Epithelial cell of esophagus (primary cell): ENCODE measurements at regions not wholly inside any gene's neighbourhood (a gene's known extent, or its start where the extent isn't known, plus 50 kb on each side); places are given as distances from the start of the nearest gene placed in this dataset.

Source experiments
- DNase-seq: peaks from one replicate; pipeline ENCODE4 v3.0.0; 2010; ENCODE audit warnings: low read depth
- H3K4me3 ChIP-seq: 2 replicates; pipeline ENCODE4 v1.5.1; 2011; ENCODE audit warnings: mild to moderate bottlenecking, low read length, control low read depth
- TF ChIP-seq, protein P1 (sequence below): IDR thresholded peaks from 2 replicates; pipeline ENCODE4 v1.5.1; 2011; ENCODE audit warnings: low read depth, mild to moderate bottlenecking, low read length, control low read depth, inconsistent platforms; ENCODE audit not compliant: insufficient read depth; ENCODE audit errors: missing control alignments

DNA sequence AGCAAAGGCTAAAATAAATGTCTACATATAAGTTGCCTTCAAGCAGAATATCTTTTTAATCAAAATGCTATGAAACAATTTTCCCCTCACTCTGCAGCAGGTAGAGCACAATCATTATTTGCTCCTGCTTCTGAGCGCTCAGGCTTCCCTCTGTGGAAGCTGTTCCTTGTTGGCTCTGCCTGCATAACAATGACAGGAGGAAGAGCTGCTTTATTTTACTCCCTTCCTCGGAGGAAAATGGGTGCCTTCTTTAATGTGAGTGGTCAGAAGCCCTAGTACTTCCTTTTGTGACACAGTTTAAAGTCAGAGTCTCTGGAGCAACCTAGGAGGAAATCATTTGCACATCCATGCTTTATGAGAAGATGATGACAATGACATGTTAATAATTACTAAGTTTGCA, 492.1 kb downstream of the CDH8 start:
- DNase-seq: no peak
- TF ChIP-seq, protein P1, sequence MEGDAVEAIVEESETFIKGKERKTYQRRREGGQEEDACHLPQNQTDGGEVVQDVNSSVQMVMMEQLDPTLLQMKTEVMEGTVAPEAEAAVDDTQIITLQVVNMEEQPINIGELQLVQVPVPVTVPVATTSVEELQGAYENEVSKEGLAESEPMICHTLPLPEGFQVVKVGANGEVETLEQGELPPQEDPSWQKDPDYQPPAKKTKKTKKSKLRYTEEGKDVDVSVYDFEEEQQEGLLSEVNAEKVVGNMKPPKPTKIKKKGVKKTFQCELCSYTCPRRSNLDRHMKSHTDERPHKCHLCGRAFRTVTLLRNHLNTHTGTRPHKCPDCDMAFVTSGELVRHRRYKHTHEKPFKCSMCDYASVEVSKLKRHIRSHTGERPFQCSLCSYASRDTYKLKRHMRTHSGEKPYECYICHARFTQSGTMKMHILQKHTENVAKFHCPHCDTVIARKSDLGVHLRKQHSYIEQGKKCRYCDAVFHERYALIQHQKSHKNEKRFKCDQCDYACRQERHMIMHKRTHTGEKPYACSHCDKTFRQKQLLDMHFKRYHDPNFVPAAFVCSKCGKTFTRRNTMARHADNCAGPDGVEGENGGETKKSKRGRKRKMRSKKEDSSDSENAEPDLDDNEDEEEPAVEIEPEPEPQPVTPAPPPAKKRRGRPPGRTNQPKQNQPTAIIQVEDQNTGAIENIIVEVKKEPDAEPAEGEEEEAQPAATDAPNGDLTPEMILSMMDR: no peak
- no peak overlapping the region for H3K4me3 ChIP-seq

DNA sequence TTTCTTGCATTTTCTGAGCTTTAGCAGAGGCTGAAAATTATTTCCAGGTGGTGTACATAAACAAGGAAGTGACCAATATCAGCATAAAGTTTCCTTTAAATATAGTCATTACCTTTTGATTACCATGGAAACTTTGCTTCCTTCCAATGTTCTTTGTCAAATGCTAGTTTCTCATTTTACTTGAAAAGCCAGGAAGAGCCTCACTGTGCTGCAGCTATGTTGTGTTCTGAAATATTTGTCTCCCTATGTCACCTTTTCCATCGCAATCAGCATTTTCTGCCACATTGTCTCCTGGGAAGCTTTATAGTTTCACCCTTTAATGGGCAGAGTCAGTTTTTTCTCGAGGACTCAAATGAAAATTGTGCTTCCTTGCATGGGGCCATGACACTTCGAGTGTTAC, 496.0 kb downstream of the CDH8 start:
- TF ChIP-seq, protein P1: no peak
- DNase-seq: no peak
- H3K4me3 ChIP-seq: no peak overlapping the region

DNA sequence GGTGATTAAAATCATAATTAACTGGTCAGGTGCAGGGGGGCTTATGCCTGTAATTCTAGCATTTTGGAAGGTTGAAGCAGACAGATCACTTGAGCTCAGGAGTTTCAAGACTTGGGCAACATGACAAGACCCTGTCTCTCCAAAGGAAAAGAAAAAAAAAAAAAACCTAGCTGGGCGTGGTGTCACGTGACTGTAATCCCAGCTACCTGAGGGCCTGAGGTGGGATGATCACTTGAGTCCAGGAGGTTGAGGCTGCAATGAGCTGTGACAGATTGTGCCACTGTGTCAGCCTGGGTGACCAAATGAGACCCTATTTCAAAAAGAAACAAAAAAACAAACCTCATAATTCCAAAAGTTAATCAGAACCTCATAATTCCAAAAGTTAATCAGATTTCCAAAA, 505.5 kb downstream of the CDH8 start:
- TF ChIP-seq, protein P1: no peak
- no peak overlapping the region for H3K4me3 ChIP-seq

DNA sequence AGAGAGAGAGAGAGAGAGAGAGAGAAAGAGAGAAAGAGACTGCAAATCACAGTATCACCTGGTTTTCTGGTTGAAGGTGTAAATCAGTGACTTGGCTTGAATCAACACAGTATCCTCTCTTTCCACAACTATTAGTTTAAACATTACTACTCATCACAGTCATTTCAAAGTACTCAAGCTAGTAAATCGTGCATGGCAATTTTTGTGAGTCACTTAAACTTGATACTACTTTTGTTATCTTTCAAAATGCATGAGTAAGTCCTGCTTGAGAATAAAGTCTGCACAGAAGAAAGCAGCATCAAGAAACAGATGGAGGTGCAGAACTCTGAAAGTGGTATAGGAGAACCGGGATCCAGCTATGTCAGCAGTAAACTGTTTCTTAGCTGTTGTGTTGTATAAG, 535.4 kb downstream of the CDH8 start:
- TF ChIP-seq, protein P1: no peak
- no peak for DNase-seq
- no peak overlapping the region for H3K4me3 ChIP-seq

More for the DNA sequence above, 505.5 kb downstream of the CDH8 start:
- DNase-seq: no peak

DNA sequence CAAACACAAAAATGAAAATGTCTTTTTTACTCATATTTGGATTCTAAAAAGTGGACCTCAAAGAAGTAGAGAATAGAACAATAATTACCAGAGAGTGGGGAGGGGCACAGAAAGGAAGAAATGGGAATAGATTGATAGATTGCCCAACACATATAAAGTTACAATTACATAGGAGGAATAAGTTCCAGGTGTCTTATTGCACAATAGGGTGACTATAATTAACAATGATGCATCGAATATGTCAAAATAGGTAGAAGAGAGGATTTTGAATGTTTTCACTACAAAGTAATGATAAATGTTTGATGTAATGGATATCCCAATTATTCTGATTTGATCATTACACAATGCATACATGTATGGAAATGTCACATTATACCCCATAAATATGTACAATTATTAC, 556.0 kb downstream of the CDH8 start:
- TF ChIP-seq, protein P1: no peak
- no peak for DNase-seq
- no peak overlapping the region for H3K4me3 ChIP-seq

DNA sequence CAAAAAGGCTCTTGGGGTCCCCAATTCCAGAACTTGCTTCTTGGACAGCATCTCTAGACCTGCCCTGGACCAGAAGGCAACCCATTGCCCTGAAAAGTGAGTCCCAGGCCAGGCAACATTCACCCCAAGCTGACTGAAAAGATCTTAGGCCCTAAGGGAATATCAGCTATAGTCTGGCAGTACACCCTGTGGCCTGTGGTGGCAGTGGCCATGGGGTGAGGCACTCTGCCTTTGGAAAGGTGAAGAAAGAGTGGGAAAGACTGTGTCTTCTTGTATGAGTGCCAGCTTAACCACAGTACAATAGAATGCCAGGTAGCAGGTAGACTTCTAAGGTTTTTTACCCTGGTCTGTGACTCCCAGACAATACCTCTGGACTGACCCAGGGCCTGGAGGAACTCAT, 564.5 kb downstream of the CDH8 start:
- TF ChIP-seq, protein P1: no peak
- H3K4me3 ChIP-seq: no peak overlapping the region
- DNase-seq: no peak

DNA sequence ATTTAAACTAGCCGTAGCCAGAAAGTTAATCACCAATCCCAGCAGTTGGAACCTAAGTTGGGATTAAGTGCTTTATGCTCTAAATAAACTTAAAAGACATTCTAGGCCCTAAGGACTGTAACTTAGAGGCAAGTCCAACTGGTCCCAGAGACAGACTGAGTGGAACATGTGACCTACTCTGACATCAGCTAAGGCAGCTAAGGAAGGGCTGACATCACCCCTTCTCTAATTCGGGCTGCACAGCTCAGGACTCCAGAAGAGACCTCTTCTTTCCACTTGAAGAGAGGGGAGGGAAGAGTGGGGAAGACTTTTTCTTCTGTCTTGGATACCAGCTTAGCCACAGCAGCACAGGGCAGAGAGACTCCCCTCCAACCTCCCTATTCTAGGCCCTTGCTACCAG, 565.2 kb downstream of the CDH8 start:
- DNase-seq: no peak
- no peak overlapping the region for H3K4me3 ChIP-seq
- TF ChIP-seq, protein P1: no peak
